Liver (tissue), 3 donors: ENCODE measurements at regions not wholly inside any gene's neighbourhood (a gene's known extent, or its start where the extent isn't known, plus 50 kb on each side); places are given as distances from the start of the nearest gene placed in this dataset.

Experiments used
- EGR1 ChIP-seq, 2 donors: IDR thresholded peaks; 2 replicates each; pipeline ENCODE4 v1.6.1; 2016 to 2018; ENCODE audit warnings: antibody characterized with exemption in 2 of 2, low read depth in 2 of 2
- FOXA1 ChIP-seq: IDR thresholded peaks from 2 replicates; pipeline ENCODE4 v1.6.1; 2016; ENCODE audit warnings: antibody characterized with exemption
- JUND ChIP-seq, 2 donors: IDR thresholded peaks; 2 replicates each; pipeline ENCODE4 v1.6.1; 2016; ENCODE audit warnings: antibody characterized with exemption in 2 of 2
- RAD21 ChIP-seq, 2 donors: IDR thresholded peaks; 2 replicates each; pipeline ENCODE4 v1.6.1; 2016; ENCODE audit warnings: antibody characterized with exemption in 2 of 2, mild to moderate bottlenecking in 2 of 2
- TAF1 ChIP-seq: conservative IDR thresholded peaks from 2 replicates; pipeline ENCODE4 v1.6.1; 2016; ENCODE audit warnings: antibody characterized with exemption, mild to moderate bottlenecking
- TF ChIP-seq, protein P1 (sequence below): fragments of 150-350 bp; IDR thresholded peaks from 2 replicates; pipeline ENCODE4 v1.5.1; 2017; ENCODE audit warnings: improper control_type of control experiment, low read depth, low read length; ENCODE audit not compliant: missing input control
- donor health status: healthy.
- donor health status: healthy.

DNA sequence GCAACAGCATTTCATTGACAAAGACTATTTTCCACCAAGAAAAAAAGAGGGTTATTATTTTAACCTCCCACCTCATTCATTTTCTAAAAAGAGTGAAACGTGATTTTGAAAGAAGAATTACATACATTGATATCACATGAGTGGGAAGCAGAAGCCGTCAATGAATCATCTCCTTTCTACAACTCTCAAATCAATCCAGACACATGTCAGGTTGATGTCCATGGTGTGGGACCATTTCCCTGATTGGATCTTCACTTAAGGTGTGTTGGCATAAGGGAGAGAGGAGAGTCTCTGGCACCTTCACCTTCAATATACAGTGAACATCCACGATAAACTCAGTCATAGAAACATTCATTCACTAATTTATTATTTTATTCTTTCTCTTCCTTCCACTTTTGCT lies 1095.1 kb downstream of the BCL11B start:
- no peak for TF ChIP-seq TAF1
- TF ChIP-seq, protein P1, sequence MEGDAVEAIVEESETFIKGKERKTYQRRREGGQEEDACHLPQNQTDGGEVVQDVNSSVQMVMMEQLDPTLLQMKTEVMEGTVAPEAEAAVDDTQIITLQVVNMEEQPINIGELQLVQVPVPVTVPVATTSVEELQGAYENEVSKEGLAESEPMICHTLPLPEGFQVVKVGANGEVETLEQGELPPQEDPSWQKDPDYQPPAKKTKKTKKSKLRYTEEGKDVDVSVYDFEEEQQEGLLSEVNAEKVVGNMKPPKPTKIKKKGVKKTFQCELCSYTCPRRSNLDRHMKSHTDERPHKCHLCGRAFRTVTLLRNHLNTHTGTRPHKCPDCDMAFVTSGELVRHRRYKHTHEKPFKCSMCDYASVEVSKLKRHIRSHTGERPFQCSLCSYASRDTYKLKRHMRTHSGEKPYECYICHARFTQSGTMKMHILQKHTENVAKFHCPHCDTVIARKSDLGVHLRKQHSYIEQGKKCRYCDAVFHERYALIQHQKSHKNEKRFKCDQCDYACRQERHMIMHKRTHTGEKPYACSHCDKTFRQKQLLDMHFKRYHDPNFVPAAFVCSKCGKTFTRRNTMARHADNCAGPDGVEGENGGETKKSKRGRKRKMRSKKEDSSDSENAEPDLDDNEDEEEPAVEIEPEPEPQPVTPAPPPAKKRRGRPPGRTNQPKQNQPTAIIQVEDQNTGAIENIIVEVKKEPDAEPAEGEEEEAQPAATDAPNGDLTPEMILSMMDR, result no peak
- TF ChIP-seq JUND (IDR thresholded peaks at IDR 0.05), result no peak
- TF ChIP-seq RAD21 (IDR thresholded peaks at IDR 0.05), result no peak
- no peak for TF ChIP-seq EGR1 (IDR thresholded peaks at IDR 0.05; ENCODE audit: low read depth in 2 of 2)
- TF ChIP-seq FOXA1, result no peak
